DOHH2 (cell line): ENCODE measurements at regions not wholly inside any gene's neighbourhood (a gene's known extent, or its start where the extent isn't known, plus 50 kb on each side); places are given as distances from the start of the nearest gene placed in this dataset.
"Not testable (repeated sequence)": the region's sequence is repeated elsewhere in the genome, so short reads cannot be mapped to it uniquely, and the experiment has no call there.

Source experiments
- CTCF ChIP-seq: fragments of 200-600 bp; sonication (generic); IDR thresholded peaks from one replicate; pipeline ENCODE4 v1.5.1; 2014; ENCODE audit warnings: antibody characterized with exemption, mild to moderate bottlenecking, low read depth, low read length; ENCODE audit not compliant: poor library complexity, severe bottlenecking
- EZH2phosphoT487 ChIP-seq: fragments of 200-600 bp; sonication (generic); IDR thresholded peaks from 2 replicates; pipeline ENCODE4 v1.6.1; 2017; ENCODE audit warnings: borderline replicate concordance, mild to moderate bottlenecking, antibody characterized with exemption, low read length, moderate library complexity, mixed read lengths

- TF ChIP-seq CTCF, EZH2phosphoT487: not testable (repeated sequence)
Observed at GRCh38 chr4:170685701-170686100, 595.9 kb upstream of the AADAT start.
